Thoracic aorta (tissue), 2 donors: ENCODE measurements at regions not wholly inside any gene's neighbourhood (a gene's known extent, or its start where the extent isn't known, plus 50 kb on each side); places are given as distances from the start of the nearest gene placed in this dataset.

ENCODE experiments used
- ATAC-seq: fragments of 150-250 bp; one replicate; pipeline ENCODE4 v1.8.0; 2017; ENCODE audit warnings: low read depth; ENCODE audit not compliant: insufficient number of reproducible peaks, low FRiP score
- DNase-seq: peaks from one replicate; pipeline ENCODE4 v3.0.0-alpha.2; 2020; ENCODE audit warnings: low spot score
- H3K27ac ChIP-seq, 2 donors: fragments of 200-600 bp; sonication (generic); 1 replicate in 1 of 2; 2 replicates in 1 of 2; pipeline ENCODE4 v1.5.1; 2016; ENCODE audit warnings: mild to moderate bottlenecking in 2 of 2, moderate library complexity in 2 of 2
- H3K27me3 ChIP-seq: fragments of 200-600 bp; sonication (generic); replicated peaks from 2 replicates; pipeline ENCODE4 v1.6.0; 2016; ENCODE audit warnings: mild to moderate bottlenecking; ENCODE audit not compliant: insufficient read depth
- H3K36me3 ChIP-seq: fragments of 200-600 bp; sonication (generic); one replicate; pipeline ENCODE4 v1.5.1; 2016
- H3K4me1 ChIP-seq, 2 donors: fragments of 200-600 bp; sonication (generic); 1 replicate in 1 of 2; 2 replicates in 1 of 2; pipeline versions ENCODE4 v1.5.1 to v1.6.0; 2016; ENCODE audit warnings: low read depth in 2 of 2, mild to moderate bottlenecking in 1 of 2; ENCODE audit not compliant: control insufficient read depth in 1 of 2
- H3K4me3 ChIP-seq: fragments of 200-600 bp; sonication (generic); 2 replicates; pipeline ENCODE4 v1.5.1; 2016; ENCODE audit warnings: mild to moderate bottlenecking
- H3K9me3 ChIP-seq: fragments of 200-600 bp; sonication (generic); 2 replicates; pipeline ENCODE4 v1.5.1; 2016
- TF ChIP-seq, protein P1 (sequence below): fragments of 200-600 bp; sonication (generic); IDR thresholded peaks from one replicate; pipeline ENCODE4 v1.5.1; 2019; ENCODE audit warnings: antibody characterized with exemption

DNA sequence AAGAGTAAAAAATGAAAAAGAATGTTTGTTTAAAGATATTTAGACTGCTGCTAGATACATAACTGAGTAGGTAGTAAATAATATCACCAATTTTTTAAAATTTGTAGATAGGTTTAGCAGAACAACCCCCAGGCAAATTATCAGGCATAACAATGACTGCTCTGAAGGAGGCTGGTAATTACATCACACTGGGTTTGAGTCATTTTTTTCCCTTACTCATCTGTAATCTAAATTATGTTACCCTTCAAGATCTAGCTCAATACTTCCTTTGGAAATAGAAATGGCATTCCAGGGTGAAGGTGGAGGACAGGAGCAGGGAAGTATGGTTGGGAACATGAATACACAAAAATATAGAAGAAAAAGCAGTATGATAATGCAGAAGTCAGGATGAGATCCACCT, 431.6 kb upstream of the MAOA start:
- Histone ChIP-seq H3K4me3 (no peak overlapping the region), H3K27me3 (no peaks in the 10 kb centered on the region), H3K36me3 (no peaks in the 10 kb centered on the region), H3K4me1 (no peaks in the 10 kb centered on the region), H3K27ac (no peak overlapping the region), H3K9me3 (no peaks in the 10 kb centered on the region)
- TF ChIP-seq, protein P1, sequence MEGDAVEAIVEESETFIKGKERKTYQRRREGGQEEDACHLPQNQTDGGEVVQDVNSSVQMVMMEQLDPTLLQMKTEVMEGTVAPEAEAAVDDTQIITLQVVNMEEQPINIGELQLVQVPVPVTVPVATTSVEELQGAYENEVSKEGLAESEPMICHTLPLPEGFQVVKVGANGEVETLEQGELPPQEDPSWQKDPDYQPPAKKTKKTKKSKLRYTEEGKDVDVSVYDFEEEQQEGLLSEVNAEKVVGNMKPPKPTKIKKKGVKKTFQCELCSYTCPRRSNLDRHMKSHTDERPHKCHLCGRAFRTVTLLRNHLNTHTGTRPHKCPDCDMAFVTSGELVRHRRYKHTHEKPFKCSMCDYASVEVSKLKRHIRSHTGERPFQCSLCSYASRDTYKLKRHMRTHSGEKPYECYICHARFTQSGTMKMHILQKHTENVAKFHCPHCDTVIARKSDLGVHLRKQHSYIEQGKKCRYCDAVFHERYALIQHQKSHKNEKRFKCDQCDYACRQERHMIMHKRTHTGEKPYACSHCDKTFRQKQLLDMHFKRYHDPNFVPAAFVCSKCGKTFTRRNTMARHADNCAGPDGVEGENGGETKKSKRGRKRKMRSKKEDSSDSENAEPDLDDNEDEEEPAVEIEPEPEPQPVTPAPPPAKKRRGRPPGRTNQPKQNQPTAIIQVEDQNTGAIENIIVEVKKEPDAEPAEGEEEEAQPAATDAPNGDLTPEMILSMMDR: no peak
- DNase-seq (no peak), ATAC-seq (no peak)

DNA sequence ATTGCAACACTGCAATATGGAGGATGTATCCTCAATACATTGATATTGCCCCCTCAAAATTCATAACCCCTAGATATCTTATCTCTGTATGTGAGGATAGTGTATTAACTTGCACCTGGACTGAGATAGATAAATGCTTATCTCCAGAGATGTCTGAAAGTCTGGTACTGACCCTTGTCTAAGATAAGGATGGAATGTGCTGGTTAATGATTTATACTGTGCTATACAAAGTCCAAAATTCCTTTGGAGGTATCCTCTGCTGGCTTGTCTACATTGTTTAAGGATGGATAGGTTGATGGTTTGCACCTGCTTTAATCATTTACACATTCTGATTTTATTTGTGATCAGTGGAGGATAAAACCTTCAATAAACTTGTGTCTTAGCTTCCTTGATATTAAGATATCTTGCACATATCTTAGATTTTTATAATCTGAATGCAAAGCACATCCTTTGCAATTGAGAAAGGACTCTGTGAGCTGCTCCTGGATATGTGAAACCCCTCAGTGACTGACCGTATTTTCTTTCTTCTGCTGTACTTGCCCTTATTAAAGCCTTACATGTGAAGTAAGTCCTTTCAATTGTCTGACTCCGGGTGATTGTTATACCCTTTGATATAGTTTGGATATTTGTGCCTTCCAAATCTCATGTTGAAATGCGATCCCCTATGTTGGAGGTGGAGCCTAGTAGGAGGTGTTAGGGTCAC, 430.3 kb upstream of the MAOA start:
- TF ChIP-seq, protein P1: no peak
- H3K4me3 ChIP-seq: no peak overlapping the region
- H3K27ac ChIP-seq: no peak overlapping the region
- H3K9me3 ChIP-seq: no peaks in the 10 kb centered on the region
- no peaks in the 10 kb centered on the region for H3K27me3 ChIP-seq
- ATAC-seq (no peak), DNase-seq (no peak)
- H3K36me3 ChIP-seq: no peaks in the 10 kb centered on the region
- no peaks in the 10 kb centered on the region for H3K4me1 ChIP-seq

DNA sequence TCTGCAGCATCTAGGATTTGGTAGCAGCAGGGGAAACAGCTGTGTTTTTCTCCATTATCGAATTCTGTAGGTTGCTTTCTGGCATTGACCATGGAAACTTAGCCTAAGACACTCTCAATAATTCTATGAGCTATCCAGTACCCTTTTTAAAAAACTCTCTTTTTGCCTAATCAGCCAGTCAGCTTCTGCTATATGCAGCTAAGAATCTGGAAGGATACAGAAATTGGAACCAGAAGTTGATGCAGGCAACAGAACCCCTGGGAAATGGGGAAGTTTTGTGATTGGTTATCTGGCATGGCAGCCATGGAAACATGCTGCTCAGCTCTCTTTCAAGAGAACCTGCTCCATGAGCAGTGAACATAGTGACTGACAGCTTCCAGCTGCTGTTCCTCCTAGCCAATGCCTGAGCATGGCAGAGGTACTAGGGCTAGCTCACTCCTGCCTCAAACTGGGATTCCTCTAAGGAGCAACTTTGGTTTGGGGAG, 417.6 kb upstream of the MAOA start:
- H3K27ac ChIP-seq: no peak overlapping the region
- no peaks in the 10 kb centered on the region for H3K27me3 ChIP-seq
- H3K4me1 ChIP-seq: no peaks in the 10 kb centered on the region
- H3K9me3 ChIP-seq: no peaks in the 10 kb centered on the region
- no peak for DNase-seq
- H3K4me3 ChIP-seq: no peak overlapping the region
- ATAC-seq: no peak
- TF ChIP-seq, protein P1: no peak
- H3K36me3 ChIP-seq: no peaks in the 10 kb centered on the region

DNA sequence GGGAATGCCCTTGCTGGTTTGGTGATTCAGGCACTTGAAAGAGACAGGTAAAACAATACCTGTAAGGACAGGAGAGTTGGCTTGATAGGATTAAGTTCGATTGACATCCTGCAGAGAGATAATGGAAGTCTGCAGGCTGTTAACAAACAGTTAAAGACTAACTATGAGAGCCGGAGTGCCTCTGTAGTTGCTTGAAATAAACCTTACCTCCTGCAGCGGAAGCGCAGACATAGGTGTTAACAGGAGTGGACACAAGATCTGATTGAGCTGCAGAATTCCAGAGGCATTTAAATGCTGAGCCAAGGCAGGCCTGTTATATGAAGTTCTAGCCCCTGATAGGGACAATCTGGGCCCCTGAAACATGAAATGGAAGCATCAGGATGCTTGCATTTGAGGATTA, 416.7 kb upstream of the MAOA start:
- H3K27ac ChIP-seq: no peak overlapping the region
- no peaks in the 10 kb centered on the region for H3K36me3 ChIP-seq
- TF ChIP-seq, protein P1: no peak
- ATAC-seq (no peak), DNase-seq (no peak)
- H3K4me1 ChIP-seq: no peaks in the 10 kb centered on the region
- H3K4me3 ChIP-seq: no peak overlapping the region
- H3K27me3 ChIP-seq: no peaks in the 10 kb centered on the region
- no peaks in the 10 kb centered on the region for H3K9me3 ChIP-seq

DNA sequence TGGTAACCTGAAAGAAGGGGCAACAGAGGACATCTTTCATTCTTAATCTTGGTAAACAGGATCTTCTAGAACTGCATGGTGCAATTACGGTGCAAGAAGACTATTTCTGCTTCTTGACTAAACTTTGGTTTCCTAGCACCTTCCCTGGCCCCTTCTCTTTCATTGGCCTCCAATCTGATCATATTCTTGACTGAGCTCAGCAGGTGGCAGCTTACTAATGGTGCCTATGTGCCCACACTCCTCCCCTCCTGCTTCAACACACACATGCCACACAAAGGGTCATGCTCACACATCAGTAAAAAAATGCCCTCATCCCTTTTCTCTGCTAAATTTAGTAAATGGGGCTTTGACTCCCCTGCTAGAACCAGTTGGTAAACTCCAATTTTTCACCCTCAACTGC, 400.5 kb upstream of the MAOA start:
- ATAC-seq: no peak
- TF ChIP-seq, protein P1: no peak
- Histone ChIP-seq H3K36me3 (no peaks in the 10 kb centered on the region), H3K9me3 (no peaks in the 10 kb centered on the region), H3K4me3 (no peak overlapping the region), H3K4me1 (no peaks in the 10 kb centered on the region), H3K27ac (no peak overlapping the region), H3K27me3 (no peaks in the 10 kb centered on the region)
- no peak for DNase-seq
